HepG2 (cell line): ENCODE measurements at regions not wholly inside any gene's neighbourhood (a gene's known extent, or its start where the extent isn't known, plus 50 kb on each side); places are given as distances from the start of the nearest gene placed in this dataset.

Experiments used
- ATAC-seq: fragments of 200-7000 bp; cut with Tn5 transposase; 3 replicates; pipeline ENCODE4 v1.9.1; 2020; ENCODE audit warnings: mild to moderate bottlenecking, moderate library complexity
- BruUV-seq: library from RNA; stranded (reverse); fragments of 400-500 nt; replicated peaks from 2 replicates; lab custom pipeline; 2021; lab: Mats Ljungman, UMichigan
- CTCF ChIA-PET: fragments of 300-600 bp; formaldehyde crosslinking; extraction: SDS; loops from one replicate; lab custom pipeline; 2021; ENCODE audit warnings: low total read pairs, inconsistent platforms, low intra/inter-chr PET ratio; lab: Yijun Ruan, JAX
- POLR2A ChIA-PET: fragments of 350-600 bp; sonication (Branson Sonifier 250); formaldehyde crosslinking; loops from one replicate; lab custom pipeline; 2020; ENCODE audit warnings: antibody characterized with exemption, inconsistent platforms; lab: Yijun Ruan, JAX
- DNase-seq: peaks from one replicate; pipeline ENCODE4 v3.0.0-alpha.2; 2015; ENCODE audit warnings: low spot score
- FAIRE-seq: peaks from 3 replicates; lab custom pipeline; 2011; peaks lifted over from hg19 to GRCh38; lab: Jason Lieb, UNC
- H2AFZ ChIP-seq: one replicate; pipeline ENCODE4 v1.6.1; 2011; ENCODE audit warnings: low read length, inconsistent platforms
- H3K27ac ChIP-seq: fragments of 300-600 bp; 3 replicates; pipeline ENCODE4 v1.8.0; 2011; ENCODE audit warnings: mixed run types, mild to moderate bottlenecking, mixed read lengths, low read length, inconsistent platforms; ENCODE audit not compliant: insufficient read depth; ENCODE audit errors: extremely low read length
- H3K27me3 ChIP-seq, 2 experiments: fragments of 200-600 bp in 1 of 2; 2 replicates in 1 of 2; 3 replicates in 1 of 2; pipeline versions ENCODE4 v1.6.0 to v1.8.0; 2011; ENCODE audit warnings: low read length in 2 of 2, mild to moderate bottlenecking in 2 of 2, moderate library complexity in 2 of 2, inconsistent platforms in 1 of 2; ENCODE audit not compliant: insufficient read depth in 2 of 2, control insufficient read depth in 1 of 2
- H3K36me3 ChIP-seq, 2 experiments: fragments of 200-600 bp in 1 of 2; replicated peaks in 1 of 2; 2 replicates in 1 of 2; 3 replicates in 1 of 2; pipeline versions ENCODE4 v1.5.1 to v1.8.0; 2011; ENCODE audit warnings: low read length in 2 of 2, inconsistent platforms in 1 of 2; ENCODE audit not compliant: insufficient read depth in 2 of 2, control insufficient read depth in 1 of 2
- H3K4me1 ChIP-seq: 2 replicates; pipeline ENCODE4 v1.5.1; 2012; ENCODE audit warnings: low read length, inconsistent platforms; ENCODE audit not compliant: insufficient read depth
- H3K4me2 ChIP-seq: 2 replicates; pipeline ENCODE4 v1.6.0; 2011; ENCODE audit warnings: low read depth, low read length, inconsistent platforms
- H3K4me3 ChIP-seq, 3 experiments: fragments of 200-600 bp in 1 of 3; sonication (generic), shearing (Covaris generic) in 1 of 3; replicated peaks in 1 of 3; 2 replicates each; pipeline ENCODE4 v1.5.1; 2011 to 2016; ENCODE audit warnings: low read length in 3 of 3, inconsistent platforms in 2 of 3, low read depth in 2 of 3, mild to moderate bottlenecking in 2 of 3, control low read depth in 1 of 3, mixed read lengths in 1 of 3; ENCODE audit not compliant: insufficient read depth in 1 of 3
- H3K79me2 ChIP-seq: one replicate; pipeline ENCODE4 v1.6.1; 2011; ENCODE audit warnings: low read length, inconsistent platforms; ENCODE audit not compliant: insufficient read depth
- H3K9ac ChIP-seq: 2 replicates; pipeline ENCODE4 v1.6.0; 2011; ENCODE audit warnings: mild to moderate bottlenecking, low read depth, low read length, inconsistent platforms; ENCODE audit not compliant: insufficient read depth
- H3K9me3 ChIP-seq: 2 replicates; pipeline ENCODE4 v1.5.1; 2012; ENCODE audit warnings: mild to moderate bottlenecking, low read length
- H4K20me1 ChIP-seq: 2 replicates; pipeline ENCODE4 v1.6.0; 2011; ENCODE audit warnings: inconsistent platforms, mild to moderate bottlenecking, low read length, moderate library complexity; ENCODE audit not compliant: insufficient read depth
- ASH2L ChIP-seq: fragments of 300-600, 200-600 bp; sonication (generic); IDR thresholded peaks from 2 replicates; pipeline ENCODE4 v1.7.0; 2017; ENCODE audit warnings: low read depth, mild to moderate bottlenecking, moderate library complexity, mixed read lengths, low read length; ENCODE audit not compliant: insufficient read length
- ATAD3A ChIP-seq: sonication (generic); formaldehyde crosslinking; IDR thresholded peaks from 2 replicates; pipeline ENCODE4 v1.4.0; 2020; ENCODE audit warnings: missing genetic modification reagents
- FOXK1 ChIP-seq: sonication (generic); formaldehyde crosslinking; IDR thresholded peaks from 2 replicates; pipeline ENCODE4 v1.4.0; 2020; ENCODE audit warnings: low read depth, missing genetic modification reagents, borderline replicate concordance
- HDAC1 ChIP-seq: sonication (generic); formaldehyde crosslinking; IDR thresholded peaks from 2 replicates; pipeline ENCODE4 v1.5.1; 2020; ENCODE audit warnings: mild to moderate bottlenecking, missing genetic modification reagents
- HDAC2 ChIP-seq: sonication (generic); formaldehyde crosslinking; IDR thresholded peaks from 2 replicates; pipeline ENCODE4 v1.4.0; 2020; ENCODE audit warnings: missing genetic modification reagents
- NFYB ChIP-seq: sonication (generic); formaldehyde crosslinking; IDR thresholded peaks from 2 replicates; pipeline ENCODE4 v1.4.0; 2020; ENCODE audit warnings: missing genetic modification reagents
- NR2F6 ChIP-seq, 2 experiments: IDR thresholded peaks; 2 replicates each; pipeline ENCODE4 v1.6.1; 2016; ENCODE audit warnings: antibody characterized with exemption in 1 of 2, mild to moderate bottlenecking in 1 of 2
- PHF8 ChIP-seq: sonication (generic); formaldehyde crosslinking; IDR thresholded peaks from 2 replicates; pipeline ENCODE4 v1.5.0; 2020; ENCODE audit warnings: missing genetic modification reagents
- POLR2G ChIP-seq: fragments of 200-400 bp; formaldehyde crosslinking; IDR thresholded peaks from 2 replicates; pipeline ENCODE4 v1.6.1; 2018; ENCODE audit warnings: mild to moderate bottlenecking, low read depth, low read length, moderate library complexity
- REL ChIP-seq: sonication (generic); formaldehyde crosslinking; conservative IDR thresholded peaks from 2 replicates; pipeline ENCODE4 v1.8.0; 2022; ENCODE audit warnings: mild to moderate bottlenecking, missing genetic modification reagents, moderate library complexity
- SP4 ChIP-seq: sonication (generic); formaldehyde crosslinking; IDR thresholded peaks from 2 replicates; pipeline ENCODE4 v1.8.1; 2023; ENCODE audit warnings: mild to moderate bottlenecking, missing genetic modification reagents
- SRY ChIP-seq: sonication (generic); formaldehyde crosslinking; IDR thresholded peaks from 2 replicates; pipeline ENCODE4 v1.8.0; 2022; ENCODE audit warnings: mild to moderate bottlenecking, missing genetic modification reagents
- ZNF253 ChIP-seq: sonication (generic); formaldehyde crosslinking; IDR thresholded peaks from 2 replicates; pipeline ENCODE4 v1.8.0; 2022; ENCODE audit warnings: mild to moderate bottlenecking, missing genetic modification reagents, borderline replicate concordance
- ZNF331 ChIP-seq: sonication (generic); formaldehyde crosslinking; IDR thresholded peaks from 2 replicates; pipeline ENCODE4 v1.4.0; 2020; ENCODE audit warnings: missing genetic modification reagents
- ZNF362 ChIP-seq: sonication (generic); formaldehyde crosslinking; IDR thresholded peaks from 2 replicates; pipeline ENCODE4 v1.4.0; 2020; ENCODE audit warnings: missing genetic modification reagents, mild to moderate bottlenecking, borderline replicate concordance
- ZNF550 ChIP-seq: sonication (generic); formaldehyde crosslinking; IDR thresholded peaks from 2 replicates; pipeline ENCODE4 v1.4.0; 2020; ENCODE audit warnings: mild to moderate bottlenecking, missing genetic modification reagents, borderline replicate concordance
- ZNF569 ChIP-seq: sonication (generic); formaldehyde crosslinking; IDR thresholded peaks from 2 replicates; pipeline ENCODE4 v1.5.0; 2020; ENCODE audit warnings: mild to moderate bottlenecking, missing genetic modification reagents, moderate library complexity, borderline replicate concordance
- in situ Hi-C: cut with HindIII; loops from 2 replicates; pipeline ENCODE4 v1.10.0; 2017; ENCODE audit warnings: low pct_unique_long_range_greater_than_20kb; ENCODE audit not compliant: extremely low pct_ligation_motif_present
- intact Hi-C: fragments of 100-400 bp; cut with micrococcal nuclease; formaldehyde crosslinking; loops from one replicate; pipeline ENCODE4 v1.10.0; 2022; ENCODE audit not compliant: unreplicated experiment
- TF ChIP-seq, protein P1 (sequence below): sonication (generic); formaldehyde crosslinking; conservative IDR thresholded peaks from 2 replicates; pipeline ENCODE4 v1.4.0; 2020; ENCODE audit warnings: missing genetic modification reagents
- TF ChIP-seq, protein P2 (sequence below): sonication (generic); formaldehyde crosslinking; IDR thresholded peaks from 2 replicates; pipeline ENCODE4 v1.5.0; 2020; ENCODE audit warnings: mild to moderate bottlenecking, low read depth, missing genetic modification reagents, borderline replicate concordance

- Histone ChIP-seq H3K4me3 (no peak overlapping the region), H3K27me3 (peaks cover 1 to 4% of the 10 kb centered on the region in 2 experiments; a peak in 2 of 5 replicates), H3K27ac (no peak overlapping the region), H3K79me2 (no peaks in the 10 kb centered on the region), H4K20me1 (no peaks in the 10 kb centered on the region), H3K4me1 (no peaks in the 10 kb centered on the region), H3K4me2 (no peak overlapping the region), H3K9ac (no peak overlapping the region), H2AFZ (no peak overlapping the region), H3K36me3 (no peaks in the 10 kb centered on the region), H3K9me3 (no peaks in the 10 kb centered on the region)
- BruUV-seq = no TSS peak
- no peak for ATAC-seq
- FAIRE-seq = no peak
- CTCF ChIA-PET = no interaction called here
- POLR2A ChIA-PET = no interaction called here
- no peak for DNase-seq
- in situ Hi-C loops (no loop called here), intact Hi-C loops (no loop called here)
- no peak for TF ChIP-seq REL
- no peak for TF ChIP-seq SP4 (CRISPR knock-in tag)
- no peak for TF ChIP-seq ZNF331
- TF ChIP-seq ZNF253 (CRISPR knock-in tag) = no peak
- no peak for TF ChIP-seq ZNF362 (CRISPR knock-in tag)
- TF ChIP-seq HDAC2 (CRISPR knock-in tag) = no peak
- TF ChIP-seq ASH2L = no peak
- no peak for TF ChIP-seq ZNF569 (CRISPR knock-in tag)
- TF ChIP-seq NFYB (CRISPR knock-in tag) = no peak
- TF ChIP-seq HDAC1 (CRISPR knock-in tag) = no peak
- TF ChIP-seq ATAD3A (CRISPR knock-in tag) = no peak
- TF ChIP-seq NR2F6 (IDR thresholded peaks at IDR 0.05) = no peak
- no peak for TF ChIP-seq NR2F6 (CRISPR knock-in tag; IDR thresholded peaks at IDR 0.05)
- no peak for TF ChIP-seq PHF8 (CRISPR knock-in tag)
- TF ChIP-seq ZNF550 (CRISPR knock-in tag) = no peak
- TF ChIP-seq SRY (CRISPR knock-in tag) = no peak
- TF ChIP-seq, protein P1, sequence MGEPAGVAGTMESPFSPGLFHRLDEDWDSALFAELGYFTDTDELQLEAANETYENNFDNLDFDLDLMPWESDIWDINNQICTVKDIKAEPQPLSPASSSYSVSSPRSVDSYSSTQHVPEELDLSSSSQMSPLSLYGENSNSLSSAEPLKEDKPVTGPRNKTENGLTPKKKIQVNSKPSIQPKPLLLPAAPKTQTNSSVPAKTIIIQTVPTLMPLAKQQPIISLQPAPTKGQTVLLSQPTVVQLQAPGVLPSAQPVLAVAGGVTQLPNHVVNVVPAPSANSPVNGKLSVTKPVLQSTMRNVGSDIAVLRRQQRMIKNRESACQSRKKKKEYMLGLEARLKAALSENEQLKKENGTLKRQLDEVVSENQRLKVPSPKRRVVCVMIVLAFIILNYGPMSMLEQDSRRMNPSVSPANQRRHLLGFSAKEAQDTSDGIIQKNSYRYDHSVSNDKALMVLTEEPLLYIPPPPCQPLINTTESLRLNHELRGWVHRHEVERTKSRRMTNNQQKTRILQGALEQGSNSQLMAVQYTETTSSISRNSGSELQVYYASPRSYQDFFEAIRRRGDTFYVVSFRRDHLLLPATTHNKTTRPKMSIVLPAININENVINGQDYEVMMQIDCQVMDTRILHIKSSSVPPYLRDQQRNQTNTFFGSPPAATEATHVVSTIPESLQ (CRISPR knock-in tag) = no peak
- TF ChIP-seq, protein P2, sequence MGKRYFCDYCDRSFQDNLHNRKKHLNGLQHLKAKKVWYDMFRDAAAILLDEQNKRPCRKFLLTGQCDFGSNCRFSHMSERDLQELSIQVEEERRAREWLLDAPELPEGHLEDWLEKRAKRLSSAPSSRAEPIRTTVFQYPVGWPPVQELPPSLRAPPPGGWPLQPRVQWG (CRISPR knock-in tag) = no peak
- TF ChIP-seq POLR2G = no peak
- TF ChIP-seq FOXK1 (CRISPR knock-in tag) = no peak
- TF ChIP-seq, all 625 proteins: peak for 0
These were observed 502.6 kb downstream of the FUT8 start for GRCh38 chr14:65915125-65915524.
